RWPE2 (cell line): ENCODE measurements at regions not wholly inside any gene's neighbourhood (a gene's known extent, or its start where the extent isn't known, plus 50 kb on each side); places are given as distances from the start of the nearest gene placed in this dataset.
"Not testable (repeated sequence)": the region's sequence is repeated elsewhere in the genome, so short reads cannot be mapped to it uniquely, and the experiment has no call there.

Source experiments
- ATAC-seq: fragments of 200-7000 bp; cut with Tn5 transposase; 3 replicates; pipeline ENCODE4 v1.9.1; 2021; ENCODE audit warnings: low read depth
- DNase-seq: peaks from one replicate; pipeline ENCODE4 v3.0.0-alpha.2; 2020; ENCODE audit warnings: low spot score
- H3K27ac ChIP-seq: fragments of 450-650 bp; 2 replicates; pipeline ENCODE4 v1.5.1; 2017; ENCODE audit warnings: mild to moderate bottlenecking; ENCODE audit not compliant: poor library complexity, severe bottlenecking
- H3K27me3 ChIP-seq: fragments of 250-450 bp; sonication (Bioruptor Pico); 2 replicates; pipeline ENCODE4 v1.5.1; 2021; ENCODE audit warnings: mild to moderate bottlenecking, moderate library complexity; ENCODE audit not compliant: insufficient read depth, poor library complexity, severe bottlenecking
- H3K36me3 ChIP-seq: fragments of 250-450 bp; sonication (Bioruptor Pico); 2 replicates; pipeline ENCODE4 v1.5.1; 2020; ENCODE audit warnings: low read depth, mild to moderate bottlenecking, moderate library complexity
- H3K4me1 ChIP-seq: fragments of 250-450 bp; sonication (Bioruptor Pico); 2 replicates; pipeline ENCODE4 v1.5.1; 2021; ENCODE audit warnings: mild to moderate bottlenecking, moderate library complexity; ENCODE audit not compliant: insufficient read depth, poor library complexity, severe bottlenecking
- H3K4me3 ChIP-seq: fragments of 250-450 bp; sonication (Bioruptor Pico); 2 replicates; pipeline ENCODE4 v1.5.1; 2021; ENCODE audit warnings: mild to moderate bottlenecking, moderate library complexity; ENCODE audit not compliant: severe bottlenecking
- H3K9me3 ChIP-seq: fragments of 250-450 bp; sonication (Bioruptor Pico); 2 replicates; pipeline ENCODE4 v1.5.1; 2021; ENCODE audit warnings: mild to moderate bottlenecking, moderate library complexity; ENCODE audit not compliant: severe bottlenecking
- TF ChIP-seq, protein P1 (sequence below): fragments of 450-650 bp; IDR thresholded peaks from one replicate; pipeline ENCODE4 v1.5.1; 2017; ENCODE audit warnings: mild to moderate bottlenecking, moderate library complexity; ENCODE audit not compliant: poor library complexity, severe bottlenecking

DNA sequence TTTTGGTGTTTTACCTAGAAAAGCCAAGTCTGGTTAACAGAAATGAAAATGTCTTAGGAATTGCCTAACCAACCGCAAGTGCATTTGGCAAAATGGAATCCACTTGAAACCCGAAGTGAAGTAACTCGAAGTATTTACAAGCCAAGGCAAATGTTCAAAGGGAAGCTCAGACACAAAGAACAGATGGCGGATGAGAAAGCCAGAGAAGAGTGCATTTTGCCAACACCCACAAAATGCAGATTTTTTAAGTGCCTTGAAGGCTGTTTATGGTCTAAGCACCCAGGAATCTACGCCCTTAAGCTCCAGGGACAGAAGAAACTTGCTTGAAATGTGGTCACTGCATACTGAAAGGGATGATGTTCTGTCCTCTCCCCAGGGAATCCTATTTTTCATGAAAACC is 70.0 kb upstream of the TBXT start:
- ATAC-seq (no peak), DNase-seq (no peak)
- H3K4me1 ChIP-seq: no peaks in the 10 kb centered on the region
- H3K36me3 ChIP-seq: no peaks in the 10 kb centered on the region
- H3K4me3 ChIP-seq: no peak overlapping the region
- no peak overlapping the region for H3K27ac ChIP-seq
- TF ChIP-seq, protein P1, sequence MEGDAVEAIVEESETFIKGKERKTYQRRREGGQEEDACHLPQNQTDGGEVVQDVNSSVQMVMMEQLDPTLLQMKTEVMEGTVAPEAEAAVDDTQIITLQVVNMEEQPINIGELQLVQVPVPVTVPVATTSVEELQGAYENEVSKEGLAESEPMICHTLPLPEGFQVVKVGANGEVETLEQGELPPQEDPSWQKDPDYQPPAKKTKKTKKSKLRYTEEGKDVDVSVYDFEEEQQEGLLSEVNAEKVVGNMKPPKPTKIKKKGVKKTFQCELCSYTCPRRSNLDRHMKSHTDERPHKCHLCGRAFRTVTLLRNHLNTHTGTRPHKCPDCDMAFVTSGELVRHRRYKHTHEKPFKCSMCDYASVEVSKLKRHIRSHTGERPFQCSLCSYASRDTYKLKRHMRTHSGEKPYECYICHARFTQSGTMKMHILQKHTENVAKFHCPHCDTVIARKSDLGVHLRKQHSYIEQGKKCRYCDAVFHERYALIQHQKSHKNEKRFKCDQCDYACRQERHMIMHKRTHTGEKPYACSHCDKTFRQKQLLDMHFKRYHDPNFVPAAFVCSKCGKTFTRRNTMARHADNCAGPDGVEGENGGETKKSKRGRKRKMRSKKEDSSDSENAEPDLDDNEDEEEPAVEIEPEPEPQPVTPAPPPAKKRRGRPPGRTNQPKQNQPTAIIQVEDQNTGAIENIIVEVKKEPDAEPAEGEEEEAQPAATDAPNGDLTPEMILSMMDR: no peak
- no peaks in the 10 kb centered on the region for H3K9me3 ChIP-seq
- H3K27me3 ChIP-seq: peaks cover 26% of the 10 kb centered on the region

DNA sequence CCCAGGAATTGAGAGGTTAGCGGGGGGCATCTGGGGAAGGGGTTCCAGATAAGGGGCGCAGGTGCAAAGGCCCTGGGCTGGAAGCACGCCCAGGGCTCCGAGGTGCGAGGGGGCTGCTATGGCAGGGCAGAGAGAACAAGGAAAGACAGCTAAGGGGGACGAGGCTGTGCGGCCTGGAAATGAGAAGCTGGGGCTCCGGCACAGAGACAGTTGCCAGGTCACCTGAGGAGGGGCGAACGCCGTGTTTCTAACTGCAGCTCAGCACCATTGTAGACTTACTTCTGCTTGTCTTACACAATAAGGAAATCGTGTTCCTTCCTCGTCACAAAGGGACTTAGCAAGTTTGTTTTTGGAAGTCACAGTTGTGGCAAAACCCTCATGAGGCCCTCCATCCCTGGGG is 68.9 kb upstream of the TBXT start:
- H3K4me3 ChIP-seq: no peak overlapping the region

DNA sequence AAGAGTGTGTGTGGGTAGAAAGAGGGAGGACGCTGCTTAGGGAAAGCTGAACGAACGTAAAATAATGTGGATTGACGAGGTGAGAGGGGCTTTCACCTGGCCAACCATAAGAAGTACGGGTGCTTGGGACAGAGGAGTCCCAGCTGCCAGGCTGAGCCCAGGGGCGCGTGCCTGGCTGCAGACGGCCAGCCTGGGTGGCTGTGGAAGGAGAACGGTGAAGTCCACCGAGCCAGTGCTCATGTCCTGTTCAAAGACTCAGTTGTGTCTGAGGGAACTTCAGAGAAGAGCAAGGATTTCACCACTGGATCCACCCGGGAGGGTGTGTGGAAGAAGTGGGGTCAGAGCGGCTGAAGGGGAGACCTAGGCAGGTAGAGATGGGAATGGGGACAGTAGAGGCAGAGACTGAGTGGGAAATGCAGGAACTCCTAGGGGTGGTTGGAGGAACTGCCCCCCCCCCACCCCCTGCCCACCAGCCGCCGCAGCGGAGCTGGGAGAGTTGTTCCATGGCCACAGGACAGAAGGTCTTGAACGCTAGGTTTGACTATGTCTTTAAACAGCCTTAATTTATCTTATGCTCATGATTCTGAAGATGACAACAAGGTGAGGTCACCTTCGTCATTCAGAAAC is 68.1 kb upstream of the TBXT start:
- TF ChIP-seq, protein P1: no peak
- no peak for ATAC-seq
- H3K27ac ChIP-seq: no peak overlapping the region
- H3K9me3 ChIP-seq: no peaks in the 10 kb centered on the region
- DNase-seq: no peak
- H3K36me3 ChIP-seq: no peaks in the 10 kb centered on the region
- H3K4me1 ChIP-seq: no peaks in the 10 kb centered on the region
- H3K4me3 ChIP-seq: no peak overlapping the region
- peaks cover 26% of the 10 kb centered on the region for H3K27me3 ChIP-seq

More for the DNA sequence above, 68.9 kb upstream of the TBXT start:
- peaks cover 26% of the 10 kb centered on the region for H3K27me3 ChIP-seq
- no peak overlapping the region for H3K27ac ChIP-seq
- H3K36me3 ChIP-seq: no peaks in the 10 kb centered on the region
- H3K4me1 ChIP-seq: no peaks in the 10 kb centered on the region
- DNase-seq: no peak
- no peaks in the 10 kb centered on the region for H3K9me3 ChIP-seq
- TF ChIP-seq, protein P1: no peak
- ATAC-seq: no peak

DNA sequence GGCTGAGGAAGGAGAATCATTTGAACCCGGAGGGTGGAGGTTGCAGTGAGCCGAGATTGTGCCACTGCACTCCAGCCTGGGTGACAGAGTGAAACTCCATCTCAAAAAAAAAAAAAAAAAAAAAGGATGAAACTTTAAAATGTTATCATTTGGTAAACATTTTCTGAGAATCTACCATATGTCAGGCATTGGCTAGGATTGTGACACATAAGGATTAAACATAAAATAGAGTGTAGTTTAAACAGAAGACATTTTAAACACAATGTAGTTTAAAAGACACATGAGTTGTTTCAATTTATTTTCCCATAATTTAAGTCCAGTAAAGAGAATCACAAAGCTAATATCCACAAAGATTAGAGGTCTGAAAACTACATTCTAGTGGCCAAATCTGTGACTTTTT is 63.5 kb upstream of the TBXT start:
- H3K27me3 ChIP-seq: peaks cover 27% of the 10 kb centered on the region
- H3K4me3 ChIP-seq, DNase-seq, H3K36me3 ChIP-seq, H3K27ac ChIP-seq, H3K9me3 ChIP-seq, H3K4me1 ChIP-seq, ATAC-seq: not testable (repeated sequence)

DNA sequence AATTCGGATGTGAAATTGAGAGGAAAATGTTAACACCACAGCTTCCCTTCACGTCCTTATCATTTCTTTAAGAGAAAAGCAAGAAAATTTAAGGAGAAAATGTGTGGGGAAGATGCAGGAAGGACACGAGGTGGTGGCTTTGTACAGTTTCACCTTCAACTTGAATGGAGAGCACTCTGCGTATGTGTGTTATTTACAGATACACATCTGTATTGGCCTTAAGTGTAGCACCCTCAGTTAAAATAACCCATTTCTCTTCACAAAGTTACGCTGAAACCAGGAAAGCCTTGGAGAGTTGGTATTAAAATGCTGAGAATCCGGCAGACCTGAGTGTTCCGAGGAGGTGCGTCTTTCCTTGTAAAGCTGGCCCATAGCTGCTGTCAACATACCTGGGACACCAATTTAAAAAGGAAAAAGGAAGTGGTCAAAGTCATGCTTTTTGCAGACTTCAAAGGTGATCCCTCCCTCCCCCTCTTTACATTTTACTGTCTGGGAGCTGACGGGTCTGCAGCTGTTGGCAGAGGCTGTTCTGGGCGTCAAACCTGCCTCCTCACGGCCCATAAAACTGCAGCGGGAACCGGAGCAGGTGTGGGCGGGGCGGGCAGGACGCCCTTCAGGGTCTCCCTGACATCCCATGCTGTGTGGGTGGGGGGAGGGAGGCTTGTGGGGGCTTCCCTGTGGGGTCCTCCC is 61.3 kb upstream of the TBXT start:
- TF ChIP-seq, protein P1: no peak
- Histone ChIP-seq H3K9me3 (no peaks in the 10 kb centered on the region), H3K4me1 (no peaks in the 10 kb centered on the region), H3K27me3 (peaks cover 27% of the 10 kb centered on the region), H3K4me3 (no peak overlapping the region), H3K27ac (no peak overlapping the region), H3K36me3 (no peaks in the 10 kb centered on the region)
- ATAC-seq (no peak), DNase-seq (no peak)
